HAP-1 (cell line): ENCODE measurements at regions not wholly inside any gene's neighbourhood (a gene's known extent, or its start where the extent isn't known, plus 50 kb on each side); places are given as distances from the start of the nearest gene placed in this dataset.

Experiments used
- DNase-seq, 2 experiments: peaks; one replicate each; pipeline ENCODE4 v3.0.0-alpha.2; 2016 to 2020; ENCODE audit warnings: low spot score in 2 of 2
- H3K27me3 ChIP-seq: fragments of 250-450 bp; sonication (Bioruptor Pico); 2 replicates; pipeline ENCODE4 v1.5.1; 2020; ENCODE audit warnings: low read depth, mild to moderate bottlenecking, moderate library complexity
- H3K36me3 ChIP-seq: fragments of 250-450 bp; sonication (Bioruptor Pico); replicated peaks from 2 replicates; pipeline ENCODE4 v1.5.1; 2020; ENCODE audit warnings: mild to moderate bottlenecking
- H3K4me1 ChIP-seq: fragments of 250-450 bp; sonication (Bioruptor Pico); 2 replicates; pipeline ENCODE4 v1.5.1; 2020; ENCODE audit warnings: mild to moderate bottlenecking
- H3K4me3 ChIP-seq: fragments of 250-450 bp; sonication (Bioruptor Pico); 2 replicates; pipeline ENCODE4 v1.5.1; 2020; ENCODE audit warnings: mild to moderate bottlenecking, moderate library complexity
- H3K9me3 ChIP-seq: fragments of 250-450 bp; sonication (Bioruptor Pico); 2 replicates; pipeline ENCODE4 v1.5.1; 2020; ENCODE audit warnings: mild to moderate bottlenecking, moderate library complexity
- in situ Hi-C: fragments of 300-500 bp; cut with MboI; formaldehyde crosslinking; loops from 3 replicates; pipeline ENCODE4 v1.14.3; 2020; ENCODE audit warnings: low sequenced_read_pairs, inconsistent platforms, mixed read lengths

- DNase-seq = no peak
- Histone ChIP-seq H3K9me3 (no peaks in the 10 kb centered on the region), H3K4me1 (no peaks in the 10 kb centered on the region), H3K36me3 (no peaks in the 10 kb centered on the region), H3K4me3 (no peak overlapping the region), H3K27me3 (no peaks in the 10 kb centered on the region)
- in situ Hi-C loops = no loop called here
These were observed 135.0 kb downstream of the MYCN start for GRCh38 chr2:16075045-16076012.

- no peak overlapping the region for H3K4me3 ChIP-seq
These were observed 133.6 kb downstream of the MYCN start for GRCh38 chr2:16073921-16074425.

GRCh38 chr2:16073471-16073870 lies 133.1 kb downstream of the MYCN start:
- Histone ChIP-seq H3K27me3 (no peaks in the 10 kb centered on the region), H3K4me1 (no peaks in the 10 kb centered on the region), H3K36me3 (no peaks in the 10 kb centered on the region), H3K4me3 (no peak overlapping the region), H3K9me3 (no peaks in the 10 kb centered on the region)
- in situ Hi-C loops = no loop called here
- no peak for DNase-seq

More at GRCh38 chr2:16073921-16074425, 133.6 kb downstream of the MYCN start:
- in situ Hi-C loops = no loop called here
- no peaks in the 10 kb centered on the region for H3K27me3 ChIP-seq
- no peaks in the 10 kb centered on the region for H3K36me3 ChIP-seq
- no peaks in the 10 kb centered on the region for H3K9me3 ChIP-seq
- no peak for DNase-seq
- H3K4me1 ChIP-seq = no peaks in the 10 kb centered on the region

GRCh38 chr2:16072638-16073290 lies 132.4 kb downstream of the MYCN start:
- no peaks in the 10 kb centered on the region for H3K9me3 ChIP-seq
- H3K27me3 ChIP-seq = no peaks in the 10 kb centered on the region
- H3K4me1 ChIP-seq = no peaks in the 10 kb centered on the region
- H3K36me3 ChIP-seq = no peaks in the 10 kb centered on the region
- DNase-seq = no peak
- in situ Hi-C loops = no loop called here
- no peak overlapping the region for H3K4me3 ChIP-seq

GRCh38 chr2:16071865-16072637 lies 131.7 kb downstream of the MYCN start:
- no peaks in the 10 kb centered on the region for H3K4me1 ChIP-seq
- H3K9me3 ChIP-seq = no peaks in the 10 kb centered on the region
- no peaks in the 10 kb centered on the region for H3K27me3 ChIP-seq
- no peak overlapping the region for H3K4me3 ChIP-seq
- no peak for DNase-seq
- H3K36me3 ChIP-seq = no peaks in the 10 kb centered on the region
- in situ Hi-C loops = no loop called here

GRCh38 chr2:16071039-16071864 lies 130.9 kb downstream of the MYCN start:
- Histone ChIP-seq H3K4me3 (no peak overlapping the region), H3K36me3 (no peaks in the 10 kb centered on the region), H3K27me3 (no peaks in the 10 kb centered on the region), H3K4me1 (no peaks in the 10 kb centered on the region), H3K9me3 (no peaks in the 10 kb centered on the region)
- DNase-seq = no peak
- in situ Hi-C loops = no loop called here

- no peak overlapping the region for H3K4me3 ChIP-seq
- H3K9me3 ChIP-seq = no peaks in the 10 kb centered on the region
- no peak for DNase-seq
- no peaks in the 10 kb centered on the region for H3K36me3 ChIP-seq
- no peaks in the 10 kb centered on the region for H3K27me3 ChIP-seq
- no peaks in the 10 kb centered on the region for H3K4me1 ChIP-seq
- in situ Hi-C loops = no loop called here
These were observed 130.3 kb downstream of the MYCN start for GRCh38 chr2:16070648-16070971.

GRCh38 chr2:16069933-16070647 lies 129.7 kb downstream of the MYCN start:
- Histone ChIP-seq H3K4me1 (no peaks in the 10 kb centered on the region), H3K36me3 (no peaks in the 10 kb centered on the region), H3K9me3 (no peaks in the 10 kb centered on the region), H3K4me3 (no peak overlapping the region), H3K27me3 (no peaks in the 10 kb centered on the region)
- DNase-seq = peak in 1 of 2 experiments; percentile 14
- in situ Hi-C loops = no loop called here

GRCh38 chr2:16069663-16069932 lies 129.2 kb downstream of the MYCN start:
- in situ Hi-C loops = no loop called here
- DNase-seq = no peak
- H3K36me3 ChIP-seq = no peaks in the 10 kb centered on the region
- no peaks in the 10 kb centered on the region for H3K27me3 ChIP-seq
- no peaks in the 10 kb centered on the region for H3K9me3 ChIP-seq
- no peaks in the 10 kb centered on the region for H3K4me1 ChIP-seq
- no peak overlapping the region for H3K4me3 ChIP-seq

GRCh38 chr2:16068552-16068940 lies 128.2 kb downstream of the MYCN start:
- Histone ChIP-seq H3K36me3 (no peaks in the 10 kb centered on the region), H3K4me1 (no peaks in the 10 kb centered on the region), H3K9me3 (peaks cover 4% of the 10 kb centered on the region; the same call in 1 of the 2 replicates), H3K4me3 (no peak overlapping the region), H3K27me3 (no peaks in the 10 kb centered on the region)
- in situ Hi-C loops = no loop called here
- no peak for DNase-seq

- Histone ChIP-seq H3K4me3 (no peak overlapping the region), H3K9me3 (peaks cover 7% of the 10 kb centered on the region; the same call in 1 of the 2 replicates), H3K36me3 (no peaks in the 10 kb centered on the region), H3K4me1 (no peaks in the 10 kb centered on the region), H3K27me3 (no peaks in the 10 kb centered on the region)
- no peak for DNase-seq
- in situ Hi-C loops = no loop called here
These were observed 127.7 kb downstream of the MYCN start for GRCh38 chr2:16067866-16068551.

- in situ Hi-C loops = no loop called here
- Histone ChIP-seq H3K4me3 (no peak overlapping the region), H3K4me1 (no peaks in the 10 kb centered on the region), H3K36me3 (no peaks in the 10 kb centered on the region), H3K9me3 (peaks cover 8% of the 10 kb centered on the region), H3K27me3 (no peaks in the 10 kb centered on the region)
- DNase-seq = no peak
These were observed 127.1 kb downstream of the MYCN start for GRCh38 chr2:16067444-16067843.
